GM10248 (cell line): ENCODE measurements at regions not wholly inside any gene's neighbourhood (a gene's known extent, or its start where the extent isn't known, plus 50 kb on each side); places are given as distances from the start of the nearest gene placed in this dataset.
A peak's percentile ranks its signal among the peaks of the same experiment; 100 is the strongest.

Experiments
- CTCF ChIA-PET: fragments of 300-600 bp; sonication (Branson Sonifier 250); formaldehyde crosslinking; extraction: SDS; loops from one replicate; lab custom pipeline; 2021; ENCODE audit warnings: antibody characterized with exemption; lab: Yijun Ruan, JAX
- POLR2A ChIA-PET: fragments of 350-650 bp; sonication (Branson Sonifier 250); formaldehyde crosslinking; extraction: SDS; loops from one replicate; lab custom pipeline; 2020; ENCODE audit warnings: antibody characterized with exemption; lab: Yijun Ruan, JAX
- DNase-seq: peaks from one replicate; pipeline ENCODE4 v3.0.0; 2012; ENCODE audit errors: extremely low spot score
- CTCF ChIP-seq: IDR thresholded peaks from 2 replicates; pipeline ENCODE4 v1.5.1; 2012; ENCODE audit warnings: mild to moderate bottlenecking, low read depth; ENCODE audit errors: extremely low read depth, missing control alignments, control extremely low read depth

GRCh38 chr18:28494151-28494550 is 317.2 kb upstream of the CDH2 start:
- CTCF ChIA-PET: no interaction called here
- no peak for TF ChIP-seq CTCF
- DNase-seq: no peak
- POLR2A ChIA-PET: no interaction called here

- ChIA-PET POLR2A (no interaction called here), CTCF (no interaction called here)
- TF ChIP-seq CTCF: no peak
These were observed 309.0 kb upstream of the CDH2 start for GRCh38 chr18:28485918-28486317.

DNA sequence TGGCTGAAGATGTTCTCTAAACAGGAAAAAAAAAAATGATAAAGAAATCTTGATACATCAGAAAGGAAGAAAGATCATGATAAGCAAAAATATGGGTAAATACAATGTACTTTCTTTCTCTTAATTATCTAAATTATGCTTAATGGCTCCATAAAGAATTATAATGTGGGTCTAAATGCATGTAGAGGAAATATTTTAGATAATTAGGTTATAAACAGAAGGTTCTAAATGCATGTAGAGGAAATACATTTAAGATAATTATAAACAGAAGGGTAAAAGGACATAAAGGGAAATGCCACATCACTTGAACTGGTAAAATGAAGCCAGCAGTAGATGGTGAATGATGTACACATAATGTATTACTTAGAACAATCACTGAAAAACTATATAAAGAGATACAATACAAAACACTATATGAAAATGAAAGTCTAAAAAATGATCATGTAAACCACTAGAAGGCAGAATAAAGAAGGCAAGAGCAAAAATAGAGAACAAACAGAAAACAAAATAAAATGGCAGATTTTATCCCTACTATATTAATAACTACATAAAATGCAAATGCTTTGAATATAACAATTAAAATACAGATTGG is 308.4 kb upstream of the CDH2 start:
- CTCF ChIA-PET: no interaction called here
- no peak for TF ChIP-seq CTCF
- POLR2A ChIA-PET: no interaction called here
- no peak for DNase-seq

More at GRCh38 chr18:28485918-28486317, 309.0 kb upstream of the CDH2 start:
- DNase-seq: peak; percentile 7

DNA sequence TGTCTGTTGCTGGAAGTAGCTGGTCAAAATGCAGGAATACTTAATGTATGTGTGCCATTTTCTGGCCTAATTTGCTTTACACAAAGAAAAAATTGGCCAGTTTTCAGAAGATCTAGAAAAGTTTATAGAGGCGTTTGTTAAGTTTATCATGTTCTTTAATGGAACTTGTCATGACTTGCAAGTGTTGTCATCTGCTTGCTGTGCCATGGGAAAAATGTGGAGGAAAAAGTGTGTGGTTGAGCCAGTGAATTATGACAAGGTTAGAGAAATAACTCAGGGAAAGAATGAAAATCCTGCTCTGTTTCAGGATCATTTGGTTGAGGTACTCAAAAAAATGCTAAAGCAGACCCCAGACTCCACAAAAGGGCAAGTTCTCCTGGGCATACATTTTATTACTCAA is 301.6 kb upstream of the CDH2 start:
- no peak for TF ChIP-seq CTCF
- ChIA-PET POLR2A (no interaction called here), CTCF (interaction anchor here (2.0 kb wide), 1 partner anchor 9 kb away, joined by 5 read pairs; no protein-coding TSS in a partner anchor)
- no peak for DNase-seq

DNA sequence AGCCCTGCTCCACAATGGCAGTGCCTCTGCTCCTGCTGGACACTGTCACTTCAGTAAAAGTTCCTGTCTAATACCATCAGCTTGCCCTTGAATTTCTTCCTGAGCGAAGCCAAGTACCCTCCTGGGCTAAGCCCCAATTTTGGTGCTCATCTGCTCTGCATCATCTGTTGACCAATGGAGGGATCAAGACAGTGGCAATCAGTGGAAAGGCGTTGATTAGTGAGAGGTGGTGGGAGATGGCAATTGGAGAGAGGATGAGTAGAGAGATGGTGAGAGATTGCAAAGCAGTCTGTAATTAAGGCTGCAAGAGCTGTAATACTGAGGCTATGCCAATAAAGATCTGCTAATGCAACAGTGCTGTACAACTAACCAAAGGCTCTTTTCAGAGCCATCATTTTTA is 299.4 kb upstream of the CDH2 start:
- CTCF ChIA-PET: interaction anchor here (1.5 to 1.7 kb wide), 2 partner anchors 24 to 51 kb away, joined by 3 to 4 read pairs; no protein-coding TSS in a partner anchor
- TF ChIP-seq CTCF: no peak
- no peak for DNase-seq
- POLR2A ChIA-PET: no interaction called here

- no peak for TF ChIP-seq CTCF
- POLR2A ChIA-PET: no interaction called here
- DNase-seq: no peak
- CTCF ChIA-PET: interaction anchor here (1.1 to 1.7 kb wide), 2 partner anchors 10 to 12 kb away, joined by 3 to 5 read pairs; no protein-coding TSS in a partner anchor
These were observed 293.0 kb upstream of the CDH2 start for GRCh38 chr18:28469946-28470345.
